HUES6 (cell line): ENCODE measurements at regions not wholly inside any gene's neighbourhood (a gene's known extent, or its start where the extent isn't known, plus 50 kb on each side); places are given as distances from the start of the nearest gene placed in this dataset.

Source experiments
- H3K27ac ChIP-seq: 2 replicates; pipeline ENCODE4 v1.7.0; 2013; ENCODE audit warnings: low read depth, mild to moderate bottlenecking, low read length, inconsistent platforms
- H3K27me3 ChIP-seq: 2 replicates; pipeline ENCODE4 v1.6.1; 2013; ENCODE audit warnings: low read length; ENCODE audit not compliant: control insufficient read depth, insufficient read depth
- H3K36me3 ChIP-seq: 2 replicates; pipeline ENCODE4 v1.6.1; 2013; ENCODE audit warnings: low read length; ENCODE audit not compliant: control insufficient read depth, insufficient read depth
- H3K4me1 ChIP-seq: 2 replicates; pipeline ENCODE4 v1.6.1; 2013; ENCODE audit warnings: low read length; ENCODE audit not compliant: control insufficient read depth, insufficient read depth
- H3K4me3 ChIP-seq: 2 replicates; pipeline ENCODE4 v1.5.1; 2013; ENCODE audit warnings: low read depth, low read length
- H3K9ac ChIP-seq: one replicate; pipeline ENCODE4 v1.6.1; 2013; ENCODE audit warnings: mild to moderate bottlenecking, low read length
- H3K9me3 ChIP-seq: 2 replicates; pipeline ENCODE4 v1.6.1; 2013; ENCODE audit warnings: low read depth, low read length; ENCODE audit not compliant: control insufficient read depth, insufficient read depth

DNA sequence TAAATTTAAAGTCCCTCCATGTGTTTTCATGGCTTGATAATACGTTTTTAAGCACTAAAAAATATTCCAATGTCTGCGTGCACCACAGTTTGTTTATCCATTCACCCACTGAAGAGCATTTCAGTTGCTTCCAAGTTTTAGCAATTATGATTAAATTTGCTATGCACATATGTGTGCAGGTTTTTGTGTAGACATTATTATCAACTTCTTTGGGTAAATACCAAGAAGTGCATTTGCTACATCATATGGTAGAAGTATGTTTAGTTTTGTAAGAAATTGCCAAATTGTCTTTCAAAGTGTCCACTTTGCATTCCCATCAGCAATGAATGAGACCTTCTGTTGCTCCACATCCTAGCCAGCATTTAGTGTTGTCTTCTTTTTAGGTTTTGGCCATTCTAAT lies 550.0 kb downstream of the BRINP3 start:
- no peaks in the 10 kb centered on the region for H3K27me3 ChIP-seq

GRCh38 chr1:189929501-189930099 lies 548.1 kb downstream of the BRINP3 start:
- H3K4me3 ChIP-seq: no peak overlapping the region
- peaks cover 4% of the 10 kb centered on the region; the same call in 1 of the 2 replicates for H3K4me1 ChIP-seq
- no peak overlapping the region for H3K9ac ChIP-seq
- no peaks in the 10 kb centered on the region for H3K36me3 ChIP-seq
- 0 out of 2 replicates have a peak, but pooled peaks cover 1% of the 10 kb centered on the region for H3K9me3 ChIP-seq
- H3K27me3 ChIP-seq: no peaks in the 10 kb centered on the region
- no peak overlapping the region for H3K27ac ChIP-seq

More for the DNA sequence above, 550.0 kb downstream of the BRINP3 start:
- Histone ChIP-seq H3K4me3 (no peak overlapping the region), H3K36me3 (no peaks in the 10 kb centered on the region), H3K4me1 (peaks cover 4% of the 10 kb centered on the region; the same call in 1 of the 2 replicates), H3K27ac (no peak overlapping the region), H3K9me3 (0 out of 2 replicates have a peak, but pooled peaks cover 3% of the 10 kb centered on the region), H3K9ac (no peak overlapping the region)

DNA sequence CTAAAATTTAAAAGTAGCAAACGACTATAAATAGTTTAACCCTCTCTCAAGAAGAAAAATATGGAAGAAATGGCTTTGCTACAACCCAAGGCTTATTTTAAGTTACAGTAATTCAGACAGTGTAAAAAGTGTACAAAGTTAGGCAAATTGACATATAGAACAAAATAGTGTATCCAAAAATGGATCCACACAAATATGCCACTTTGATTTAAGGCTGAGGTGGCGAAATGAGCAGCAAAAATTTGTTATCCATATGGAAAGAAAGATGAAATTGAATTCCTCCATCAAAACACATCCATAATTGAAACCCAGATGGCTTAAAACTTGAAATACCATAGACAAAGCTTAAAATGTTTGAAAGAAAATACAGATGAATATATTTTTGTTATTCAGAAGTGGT lies 540.8 kb downstream of the BRINP3 start:
- Histone ChIP-seq H3K4me3 (no peak overlapping the region), H3K27ac (no peak overlapping the region), H3K4me1 (no peaks in the 10 kb centered on the region)

GRCh38 chr1:189939967-189940366 lies 537.7 kb downstream of the BRINP3 start:
- no peaks in the 10 kb centered on the region for H3K36me3 ChIP-seq
- no peaks in the 10 kb centered on the region for H3K27me3 ChIP-seq
- no peak overlapping the region for H3K9ac ChIP-seq
- no peaks in the 10 kb centered on the region for H3K9me3 ChIP-seq
- no peak overlapping the region for H3K4me3 ChIP-seq
- H3K4me1 ChIP-seq: no peaks in the 10 kb centered on the region
- H3K27ac ChIP-seq: no peak overlapping the region

More for the DNA sequence above, 540.8 kb downstream of the BRINP3 start:
- Histone ChIP-seq H3K9ac (no peak overlapping the region), H3K27me3 (no peaks in the 10 kb centered on the region), H3K9me3 (no peaks in the 10 kb centered on the region), H3K36me3 (no peaks in the 10 kb centered on the region)

GRCh38 chr1:189941922-189942321 lies 535.7 kb downstream of the BRINP3 start:
- Histone ChIP-seq H3K36me3 (no peaks in the 10 kb centered on the region), H3K9me3 (no peaks in the 10 kb centered on the region), H3K27me3 (no peaks in the 10 kb centered on the region), H3K4me3 (no peak overlapping the region), H3K4me1 (no peaks in the 10 kb centered on the region), H3K9ac (no peak overlapping the region), H3K27ac (no peak overlapping the region)

- no peak overlapping the region for H3K9ac ChIP-seq
- H3K4me3 ChIP-seq: no peak overlapping the region
- no peaks in the 10 kb centered on the region for H3K4me1 ChIP-seq
- H3K9me3 ChIP-seq: no peaks in the 10 kb centered on the region
- H3K27me3 ChIP-seq: no peaks in the 10 kb centered on the region
- H3K27ac ChIP-seq: no peak overlapping the region
- H3K36me3 ChIP-seq: no peaks in the 10 kb centered on the region
Measured at GRCh38 chr1:189958756-189959155, 518.9 kb downstream of the BRINP3 start.

DNA sequence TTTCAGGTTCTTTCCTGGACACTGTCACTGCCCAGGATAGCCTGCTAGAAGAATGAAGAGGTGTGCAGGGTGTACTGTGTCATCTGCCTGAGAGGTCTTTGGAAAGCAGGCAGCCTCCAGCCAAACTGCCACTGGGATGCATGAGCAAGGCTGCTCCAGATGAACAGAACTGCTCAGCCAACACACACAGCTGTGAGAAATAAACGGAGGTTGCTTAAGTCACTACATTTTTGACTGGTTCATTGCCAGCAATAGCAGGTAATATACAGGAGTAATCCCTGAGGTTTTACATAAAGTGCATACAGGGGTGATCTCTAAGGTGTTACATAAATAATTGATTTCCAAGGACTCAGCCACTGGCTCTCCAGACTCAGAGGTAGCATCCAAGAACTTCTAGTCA lies 516.9 kb downstream of the BRINP3 start:
- H3K9me3 ChIP-seq: no peaks in the 10 kb centered on the region
- no peaks in the 10 kb centered on the region for H3K4me1 ChIP-seq
- no peak overlapping the region for H3K9ac ChIP-seq
- no peaks in the 10 kb centered on the region for H3K36me3 ChIP-seq
- no peak overlapping the region for H3K4me3 ChIP-seq
- H3K27me3 ChIP-seq: no peaks in the 10 kb centered on the region
- no peak overlapping the region for H3K27ac ChIP-seq

- Histone ChIP-seq H3K27ac (no peak overlapping the region), H3K4me1 (no peaks in the 10 kb centered on the region), H3K9me3 (no peaks in the 10 kb centered on the region), H3K27me3 (no peaks in the 10 kb centered on the region), H3K36me3 (no peaks in the 10 kb centered on the region), H3K9ac (no peak overlapping the region), H3K4me3 (no peak overlapping the region)
Measured at GRCh38 chr1:189962181-189962580, 515.5 kb downstream of the BRINP3 start.

GRCh38 chr1:189970331-189971230 lies 507.1 kb downstream of the BRINP3 start:
- Histone ChIP-seq H3K9me3 (no peaks in the 10 kb centered on the region), H3K9ac (no peak overlapping the region), H3K36me3 (no peaks in the 10 kb centered on the region), H3K27ac (no peak overlapping the region), H3K4me3 (no peak overlapping the region), H3K4me1 (no peaks in the 10 kb centered on the region), H3K27me3 (no peaks in the 10 kb centered on the region)

- H3K27me3 ChIP-seq: no peaks in the 10 kb centered on the region
- H3K9ac ChIP-seq: no peak overlapping the region
- H3K9me3 ChIP-seq: no peaks in the 10 kb centered on the region
- no peaks in the 10 kb centered on the region for H3K4me1 ChIP-seq
- H3K27ac ChIP-seq: no peak overlapping the region
- no peaks in the 10 kb centered on the region for H3K36me3 ChIP-seq
- no peak overlapping the region for H3K4me3 ChIP-seq
Measured at GRCh38 chr1:189971656-189972055, 506.0 kb downstream of the BRINP3 start.

DNA sequence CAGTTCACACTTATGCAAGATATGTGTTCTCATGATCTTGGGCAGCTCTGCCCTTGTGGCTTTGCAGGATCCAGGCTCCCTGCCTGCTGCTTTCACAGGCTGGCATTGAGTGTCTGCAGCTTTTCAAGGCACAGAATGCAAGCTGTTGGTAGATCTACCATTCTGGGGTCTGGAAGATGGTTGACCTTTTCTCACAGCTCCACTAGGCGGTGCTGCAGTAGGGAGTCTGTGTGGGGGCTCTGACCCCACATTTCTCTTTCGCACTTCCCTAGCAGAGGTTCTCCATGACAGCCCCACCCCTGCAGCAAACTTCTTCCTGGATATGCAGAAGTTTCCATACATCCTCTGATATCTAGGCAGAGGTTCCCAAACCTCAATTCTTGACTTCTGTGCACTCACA lies 500.5 kb downstream of the BRINP3 start:
- H3K36me3 ChIP-seq: no peaks in the 10 kb centered on the region
- H3K4me3 ChIP-seq: no peak overlapping the region
- H3K27ac ChIP-seq: no peak overlapping the region
- no peak overlapping the region for H3K9ac ChIP-seq
- H3K9me3 ChIP-seq: peaks cover 12% of the 10 kb centered on the region
- H3K4me1 ChIP-seq: no peaks in the 10 kb centered on the region
- no peaks in the 10 kb centered on the region for H3K27me3 ChIP-seq
